ENCODE measurements at regions not wholly inside any gene's neighbourhood (a gene's known extent, or its start where the extent isn't known, plus 50 kb on each side); places are given as distances from the start of the nearest gene placed in this dataset.

DNA sequence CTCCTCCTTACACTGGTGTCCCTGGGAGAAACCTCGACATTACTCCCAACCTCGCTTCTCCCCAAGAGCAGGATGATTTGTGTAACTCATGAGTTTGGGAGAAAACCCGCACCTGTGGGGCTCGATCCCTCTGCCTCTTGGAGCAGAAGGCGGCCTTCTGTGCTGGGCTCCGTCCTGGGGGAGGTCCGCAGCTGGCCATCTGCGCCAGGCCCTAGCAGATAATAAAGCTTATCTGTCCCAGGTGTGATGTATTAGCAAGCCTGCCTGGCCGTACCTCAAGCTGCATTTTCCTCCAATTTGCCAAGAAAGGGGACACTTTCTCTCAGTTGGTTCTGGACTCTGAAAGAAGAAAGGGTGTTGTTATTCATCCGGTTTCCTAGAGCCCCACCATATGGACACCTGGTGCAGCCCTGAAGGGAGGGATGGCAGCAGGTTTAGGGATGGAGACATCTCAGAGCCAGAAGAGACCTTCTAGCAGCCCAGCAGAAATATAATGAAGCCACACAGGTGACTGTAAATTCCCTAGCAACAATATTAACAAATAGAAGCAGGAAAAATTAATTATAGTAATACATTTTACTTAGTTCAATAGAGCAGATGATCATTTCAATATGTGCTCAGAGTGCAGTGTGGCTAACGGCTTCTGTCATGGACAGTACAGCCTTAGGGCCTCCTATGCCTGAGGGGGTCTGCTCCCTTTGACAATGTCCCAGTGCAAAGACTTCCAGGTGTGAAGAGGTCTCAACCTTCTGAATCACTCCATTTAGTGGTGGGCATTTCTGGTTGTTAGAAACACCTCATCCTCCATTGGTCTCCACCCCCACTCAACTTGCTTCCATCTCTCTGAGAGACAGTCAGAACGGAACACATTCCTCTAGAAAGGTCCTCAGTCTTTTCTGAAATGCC lies 94.8 kb downstream of the CPN2 start:
- H4K5ac ChIP-seq (ENCODE audit: insufficient read length, low read depth, low read length), result no peak overlapping the region
- H3K27me3 ChIP-seq (ENCODE audit: insufficient read depth, low read length), result no peaks in the 10 kb centered on the region
- no peak overlapping the region for H3K4me2 ChIP-seq (ENCODE audit: insufficient read depth, insufficient read length, low read length)
- no peak overlapping the region for H3K18ac ChIP-seq (ENCODE audit: insufficient read length, low read depth, low read length)
- H3K79me2 ChIP-seq (ENCODE audit: insufficient read depth, low read length), result no peaks in the 10 kb centered on the region
- no peak overlapping the region for H3K14ac ChIP-seq (ENCODE audit: insufficient read depth, low read length)
- H2AFZ ChIP-seq (ENCODE audit: low read length), result no peak overlapping the region
- no peak overlapping the region for H4K8ac ChIP-seq (replicated peaks; ENCODE audit: insufficient read length, low read depth, low read length)
- H4K91ac ChIP-seq (ENCODE audit: insufficient read length, low read depth, low read length), result no peak overlapping the region
- no peak overlapping the region for H3K4ac ChIP-seq (ENCODE audit: low read depth, low read length)
- H2BK20ac ChIP-seq (ENCODE audit: low read depth, low read length, poor library complexity, severe bottlenecking), result no peak overlapping the region
- no peak overlapping the region for H3K23ac ChIP-seq (ENCODE audit: insufficient read length, low read depth, low read length)
- H3K9ac ChIP-seq (ENCODE audit: extremely low read depth, insufficient read length, low read length), result no peak overlapping the region
- H3K9me3 ChIP-seq (ENCODE audit: control insufficient read depth, low read depth, low read length), result no peaks in the 10 kb centered on the region
- H2BK120ac ChIP-seq (ENCODE audit: low read depth, low read length, poor library complexity, severe bottlenecking), result no peak overlapping the region
- H3K4me3 Mint-ChIP-seq, result no peak overlapping the region
- H4K20me1 ChIP-seq (ENCODE audit: control insufficient read depth, insufficient read depth, insufficient read length), result no peaks in the 10 kb centered on the region
- peaks cover 7% of the 10 kb centered on the region for H3K27me3 Mint-ChIP-seq (ENCODE audit: low read depth)
- no CpG with 5 or more reads among the region's 12 CpGs for WGBS (ENCODE audit: extremely low coverage, insufficient read length, low lambda C conversion rate)
- H2BK15ac ChIP-seq (ENCODE audit: low read depth, low read length), result no peak overlapping the region
- H3K23me2 ChIP-seq (ENCODE audit: insufficient read length, low read depth, low read length, poor library complexity, severe bottlenecking), result no peaks in the 10 kb centered on the region
- no peaks in the 10 kb centered on the region for H3K79me1 ChIP-seq (ENCODE audit: insufficient read depth, low read depth, low read length, poor library complexity, severe bottlenecking)
- peaks cover 0 to 10% (median 2%) of the 10 kb centered on the region in 3 experiments; a peak in 5 of 7 replicates for H3K36me3 Mint-ChIP-seq (ENCODE audit: insufficient read depth in 1 of 3, low read depth in 3 of 3)
- no peak overlapping the region for H3K27ac ChIP-seq (ENCODE audit: insufficient read length, low read depth, low read length)
- H2BK5ac ChIP-seq (ENCODE audit: insufficient read length, low read length), result no peak overlapping the region
- no peak overlapping the region for H2AK5ac ChIP-seq (ENCODE audit: insufficient read length, low read length)
- H2BK12ac ChIP-seq (ENCODE audit: insufficient read length, low read depth, low read length), result no peak overlapping the region
- DNase-seq, result no peak
- no peaks in the 10 kb centered on the region; the same call in 1 of the 2 replicates for H3K4me1 ChIP-seq (ENCODE audit: insufficient read depth, low read length)
- H3K56ac ChIP-seq (ENCODE audit: insufficient read length, low read depth, low read length), result no peak overlapping the region
- H3T11ph ChIP-seq (ENCODE audit: low read length), result no peak overlapping the region
- peaks cover 3 to 10% of the 10 kb centered on the region in 2 experiments for H3K4me1 Mint-ChIP-seq
- no peak overlapping the region for H3K27ac Mint-ChIP-seq
- H3K9me3 Mint-ChIP-seq, result peaks cover 5 to 10% of the 10 kb centered on the region in 2 experiments; a peak in 4 of 5 replicates
- TF ChIP-seq, protein P1, sequence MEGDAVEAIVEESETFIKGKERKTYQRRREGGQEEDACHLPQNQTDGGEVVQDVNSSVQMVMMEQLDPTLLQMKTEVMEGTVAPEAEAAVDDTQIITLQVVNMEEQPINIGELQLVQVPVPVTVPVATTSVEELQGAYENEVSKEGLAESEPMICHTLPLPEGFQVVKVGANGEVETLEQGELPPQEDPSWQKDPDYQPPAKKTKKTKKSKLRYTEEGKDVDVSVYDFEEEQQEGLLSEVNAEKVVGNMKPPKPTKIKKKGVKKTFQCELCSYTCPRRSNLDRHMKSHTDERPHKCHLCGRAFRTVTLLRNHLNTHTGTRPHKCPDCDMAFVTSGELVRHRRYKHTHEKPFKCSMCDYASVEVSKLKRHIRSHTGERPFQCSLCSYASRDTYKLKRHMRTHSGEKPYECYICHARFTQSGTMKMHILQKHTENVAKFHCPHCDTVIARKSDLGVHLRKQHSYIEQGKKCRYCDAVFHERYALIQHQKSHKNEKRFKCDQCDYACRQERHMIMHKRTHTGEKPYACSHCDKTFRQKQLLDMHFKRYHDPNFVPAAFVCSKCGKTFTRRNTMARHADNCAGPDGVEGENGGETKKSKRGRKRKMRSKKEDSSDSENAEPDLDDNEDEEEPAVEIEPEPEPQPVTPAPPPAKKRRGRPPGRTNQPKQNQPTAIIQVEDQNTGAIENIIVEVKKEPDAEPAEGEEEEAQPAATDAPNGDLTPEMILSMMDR (conservative IDR thresholded peaks at IDR 0.05), result no peak

Data from H9 (cell line).